ENCODE measurements at regions not wholly inside any gene's neighbourhood (a gene's known extent, or its start where the extent isn't known, plus 50 kb on each side); places are given as distances from the start of the nearest gene placed in this dataset.

GRCh38 chr17:71224824-71225575 is 895.8 kb upstream of the SOX9 start:
- Mint-ChIP-seq H3K4me1 (no peaks in the 10 kb centered on the region), H3K27ac (no peak overlapping the region), H3K36me3 (no peaks in the 10 kb centered on the region), H3K4me3 (no peak overlapping the region), H3K9me3 (peaks cover 0 to 20% (median 2%) of the 10 kb centered on the region in 7 donors), H3K27me3 (no peaks in the 10 kb centered on the region)
- H3K36me3 ChIP-seq (ENCODE audit: control insufficient read depth, insufficient read depth, low read length) = no peaks in the 10 kb centered on the region
- no peaks in the 10 kb centered on the region for H3K4me1 ChIP-seq (ENCODE audit: control insufficient read depth, insufficient read depth, low read length, poor library complexity, severe bottlenecking)
- no peaks in the 10 kb centered on the region for H3K27me3 ChIP-seq (ENCODE audit: control insufficient read depth, insufficient read depth, low read length)
- H3K9me3 ChIP-seq (ENCODE audit: control insufficient read depth in 2 of 2, low read length in 2 of 2) = no peaks in the 10 kb centered on the region
- ATAC-seq (ENCODE audit: low read depth in 2 of 2) (no peak), DNase-seq (no peak)
- H3K4me3 ChIP-seq (ENCODE audit: low read depth, low read length) = no peak overlapping the region
- no peak overlapping the region for H3K27ac ChIP-seq (ENCODE audit: insufficient read depth, low read length, poor library complexity, severe bottlenecking)

- peaks cover 1 to 12% (median 5%) of the 10 kb centered on the region in 7 donors for H3K9me3 Mint-ChIP-seq
- no peaks in the 10 kb centered on the region for H3K4me1 Mint-ChIP-seq
- no peaks in the 10 kb centered on the region for H3K36me3 Mint-ChIP-seq
- no peak overlapping the region for H3K4me3 ChIP-seq (ENCODE audit: low read depth, low read length)
- DNase-seq (no peak), ATAC-seq (ENCODE audit: low read depth in 2 of 2) (no peak)
- no peaks in the 10 kb centered on the region for H3K36me3 ChIP-seq (ENCODE audit: control insufficient read depth, insufficient read depth, low read length)
- H3K4me1 ChIP-seq (ENCODE audit: control insufficient read depth, insufficient read depth, low read length, poor library complexity, severe bottlenecking) = no peaks in the 10 kb centered on the region
- no peaks in the 10 kb centered on the region for H3K27me3 ChIP-seq (ENCODE audit: control insufficient read depth, insufficient read depth, low read length)
- H3K9me3 ChIP-seq (ENCODE audit: control insufficient read depth in 2 of 2, low read length in 2 of 2) = no peaks in the 10 kb centered on the region
- no peaks in the 10 kb centered on the region for H3K27me3 Mint-ChIP-seq
- H3K27ac ChIP-seq (ENCODE audit: insufficient read depth, low read length, poor library complexity, severe bottlenecking) = no peak overlapping the region
- no peak overlapping the region for H3K27ac Mint-ChIP-seq
- no peak overlapping the region for H3K4me3 Mint-ChIP-seq
Measured at GRCh38 chr17:71227841-71228240, 893.0 kb upstream of the SOX9 start.

DNA sequence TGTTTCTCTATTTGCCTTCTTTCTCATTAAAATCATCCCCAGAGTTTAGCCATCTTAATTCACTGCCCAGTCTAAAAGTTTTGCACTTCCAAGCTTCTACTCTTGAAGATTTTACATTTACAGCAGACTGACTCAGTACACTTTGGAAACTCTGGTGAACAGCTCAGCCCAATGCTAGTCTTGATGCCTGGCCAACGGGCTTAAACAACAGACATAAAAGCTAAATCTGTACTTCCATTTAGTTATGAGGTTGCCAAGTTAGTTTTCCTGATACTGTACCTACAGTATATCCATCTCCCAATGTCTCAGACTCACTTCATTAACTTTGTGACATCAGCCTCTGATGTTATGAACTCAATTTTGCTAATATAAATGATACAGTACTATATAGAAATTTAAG is 891.8 kb upstream of the SOX9 start:
- no peaks in the 10 kb centered on the region for H3K36me3 ChIP-seq (ENCODE audit: control insufficient read depth, insufficient read depth, low read length)
- H3K4me1 Mint-ChIP-seq = no peaks in the 10 kb centered on the region
- no peak overlapping the region for H3K27ac ChIP-seq (ENCODE audit: insufficient read depth, low read length, poor library complexity, severe bottlenecking)
- no peaks in the 10 kb centered on the region for H3K27me3 Mint-ChIP-seq
- H3K4me3 ChIP-seq (ENCODE audit: low read depth, low read length) = no peak overlapping the region
- no peaks in the 10 kb centered on the region for H3K4me1 ChIP-seq (ENCODE audit: control insufficient read depth, insufficient read depth, low read length, poor library complexity, severe bottlenecking)
- no peak overlapping the region for H3K4me3 Mint-ChIP-seq
- H3K9me3 Mint-ChIP-seq = peaks cover 2 to 16% (median 6%) of the 10 kb centered on the region in 7 donors
- no peak for DNase-seq
- H3K36me3 Mint-ChIP-seq = no peaks in the 10 kb centered on the region
- ATAC-seq (ENCODE audit: low read depth in 2 of 2) = no peak
- no peaks in the 10 kb centered on the region for H3K9me3 ChIP-seq (ENCODE audit: control insufficient read depth in 2 of 2, low read length in 2 of 2)
- H3K27me3 ChIP-seq (ENCODE audit: control insufficient read depth, insufficient read depth, low read length) = no peaks in the 10 kb centered on the region
- no peak overlapping the region for H3K27ac Mint-ChIP-seq

GRCh38 chr17:71232801-71233559 is 887.8 kb upstream of the SOX9 start:
- H3K4me3 ChIP-seq (ENCODE audit: low read depth, low read length) = no peak overlapping the region
- H3K27ac Mint-ChIP-seq = no peak overlapping the region
- H3K4me1 ChIP-seq (ENCODE audit: control insufficient read depth, insufficient read depth, low read length, poor library complexity, severe bottlenecking) = no peaks in the 10 kb centered on the region
- H3K9me3 ChIP-seq (ENCODE audit: control insufficient read depth in 2 of 2, low read length in 2 of 2) = no peaks in the 10 kb centered on the region
- H3K27me3 Mint-ChIP-seq = no peaks in the 10 kb centered on the region
- no peaks in the 10 kb centered on the region for H3K27me3 ChIP-seq (ENCODE audit: control insufficient read depth, insufficient read depth, low read length)
- H3K36me3 Mint-ChIP-seq = no peaks in the 10 kb centered on the region
- no peak overlapping the region for H3K27ac ChIP-seq (ENCODE audit: insufficient read depth, low read length, poor library complexity, severe bottlenecking)
- no peaks in the 10 kb centered on the region for H3K4me1 Mint-ChIP-seq
- no peak overlapping the region for H3K4me3 Mint-ChIP-seq
- DNase-seq (no peak), ATAC-seq (ENCODE audit: low read depth in 2 of 2) (no peak)
- no peaks in the 10 kb centered on the region for H3K36me3 ChIP-seq (ENCODE audit: control insufficient read depth, insufficient read depth, low read length)
- H3K9me3 Mint-ChIP-seq = peaks cover 2 to 17% (median 5%) of the 10 kb centered on the region in 7 donors

DNA sequence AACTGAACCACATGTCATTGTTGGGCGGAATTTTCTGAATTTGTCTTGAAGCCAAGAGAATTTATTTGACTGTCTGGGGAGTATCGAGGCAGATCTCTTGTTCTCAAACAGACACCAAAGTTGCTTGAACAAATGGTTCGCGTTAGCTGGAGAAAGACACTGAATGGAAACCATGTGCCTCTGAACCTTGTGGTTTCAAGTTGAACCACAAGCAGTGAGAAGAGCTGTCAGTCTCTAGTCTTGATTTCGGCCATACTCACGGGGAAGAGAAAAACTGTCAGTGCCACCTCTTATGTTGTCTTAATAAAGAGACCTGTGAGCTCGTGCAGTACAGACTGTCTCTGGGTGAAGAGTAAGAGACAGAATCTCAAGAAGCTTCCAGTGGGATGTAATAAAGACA is 886.5 kb upstream of the SOX9 start:
- Mint-ChIP-seq H3K4me3 (no peak overlapping the region), H3K27ac (peak overlapping the region in 1 of 3 donors; percentile 17), H3K36me3 (no peaks in the 10 kb centered on the region), H3K4me1 (no peaks in the 10 kb centered on the region), H3K27me3 (no peaks in the 10 kb centered on the region), H3K9me3 (peaks cover 2 to 15% (median 5%) of the 10 kb centered on the region in 7 donors)
- DNase-seq (no peak), ATAC-seq (ENCODE audit: low read depth in 2 of 2) (no peak)
- Histone ChIP-seq H3K9me3 (ENCODE audit: control insufficient read depth in 2 of 2, low read length in 2 of 2) (no peaks in the 10 kb centered on the region), H3K4me3 (ENCODE audit: low read depth, low read length) (no peak overlapping the region), H3K36me3 (ENCODE audit: control insufficient read depth, insufficient read depth, low read length) (no peaks in the 10 kb centered on the region), H3K27me3 (ENCODE audit: control insufficient read depth, insufficient read depth, low read length) (no peaks in the 10 kb centered on the region), H3K27ac (ENCODE audit: insufficient read depth, low read length, poor library complexity, severe bottlenecking) (no peak overlapping the region), H3K4me1 (ENCODE audit: control insufficient read depth, insufficient read depth, low read length, poor library complexity, severe bottlenecking) (no peaks in the 10 kb centered on the region)

- Histone ChIP-seq H3K27ac (ENCODE audit: insufficient read depth, low read length, poor library complexity, severe bottlenecking) (no peak overlapping the region), H3K4me1 (ENCODE audit: control insufficient read depth, insufficient read depth, low read length, poor library complexity, severe bottlenecking) (no peaks in the 10 kb centered on the region), H3K36me3 (ENCODE audit: control insufficient read depth, insufficient read depth, low read length) (no peaks in the 10 kb centered on the region), H3K9me3 (ENCODE audit: control insufficient read depth in 2 of 2, low read length in 2 of 2) (no peaks in the 10 kb centered on the region), H3K27me3 (ENCODE audit: control insufficient read depth, insufficient read depth, low read length) (no peaks in the 10 kb centered on the region), H3K4me3 (ENCODE audit: low read depth, low read length) (no peak overlapping the region)
- no peaks in the 10 kb centered on the region for H3K27me3 Mint-ChIP-seq
- H3K27ac Mint-ChIP-seq = no peak overlapping the region
- H3K4me1 Mint-ChIP-seq = no peaks in the 10 kb centered on the region
- H3K9me3 Mint-ChIP-seq = peaks cover 0 to 12% (median 2%) of the 10 kb centered on the region in 7 donors
- ATAC-seq (ENCODE audit: low read depth in 2 of 2) (no peak), DNase-seq (no peak)
- H3K36me3 Mint-ChIP-seq = no peaks in the 10 kb centered on the region
- no peak overlapping the region for H3K4me3 Mint-ChIP-seq
Measured at GRCh38 chr17:71237903-71238538, 882.8 kb upstream of the SOX9 start.

- Mint-ChIP-seq H3K27me3 (no peaks in the 10 kb centered on the region), H3K27ac (no peak overlapping the region), H3K4me1 (no peaks in the 10 kb centered on the region), H3K9me3 (peaks cover 3 to 15% (median 5%) of the 10 kb centered on the region in 7 donors), H3K4me3 (no peak overlapping the region), H3K36me3 (no peaks in the 10 kb centered on the region)
- Histone ChIP-seq H3K36me3 (ENCODE audit: control insufficient read depth, insufficient read depth, low read length) (no peaks in the 10 kb centered on the region), H3K27ac (ENCODE audit: insufficient read depth, low read length, poor library complexity, severe bottlenecking) (no peak overlapping the region), H3K9me3 (ENCODE audit: control insufficient read depth in 2 of 2, low read length in 2 of 2) (no peaks in the 10 kb centered on the region), H3K4me1 (ENCODE audit: control insufficient read depth, insufficient read depth, low read length, poor library complexity, severe bottlenecking) (no peaks in the 10 kb centered on the region), H3K27me3 (ENCODE audit: control insufficient read depth, insufficient read depth, low read length) (no peaks in the 10 kb centered on the region), H3K4me3 (ENCODE audit: low read depth, low read length) (no peak overlapping the region)
- DNase-seq (no peak), ATAC-seq (ENCODE audit: low read depth in 2 of 2) (no peak)
Measured at GRCh38 chr17:71247441-71248015, 873.3 kb upstream of the SOX9 start.
